Transverse colon (tissue), 4 donors: ENCODE measurements at regions not wholly inside any gene's neighbourhood (a gene's known extent, or its start where the extent isn't known, plus 50 kb on each side); places are given as distances from the start of the nearest gene placed in this dataset.

Experiments used
- CTCF ChIP-seq, 5 experiments: fragments of 200-600 bp in 3 of 5; fragments of 450-650 bp in 2 of 5; sonication (generic) in 3 of 5; IDR thresholded peaks; 1 replicate in 2 of 5; 2 replicates in 3 of 5; pipeline ENCODE4 v1.5.1; 2016 to 2017; ENCODE audit warnings: antibody characterized with exemption in 5 of 5, inconsistent platforms in 3 of 5, mild to moderate bottlenecking in 2 of 5, moderate library complexity in 1 of 5
- POLR2A ChIP-seq: fragments of 450-650 bp; IDR thresholded peaks from one replicate; pipeline ENCODE4 v1.6.1; 2016; ENCODE audit warnings: antibody characterized with exemption, mild to moderate bottlenecking, moderate library complexity
- POLR2AphosphoS5 ChIP-seq, 3 donors: sonication (generic); formaldehyde crosslinking; IDR thresholded peaks; one replicate each; pipeline ENCODE4 v1.6.1; 2016; ENCODE audit warnings: antibody characterized with exemption in 3 of 3

- TF ChIP-seq CTCF (IDR thresholded peaks at IDR 0.05): no peak
- no peak for TF ChIP-seq POLR2A
- TF ChIP-seq POLR2AphosphoS5 (IDR thresholded peaks at IDR 0.05): no peak
Measured at GRCh38 chr14:26252176-26252575, 345.7 kb downstream of the NOVA1 start.
